GM21526 (cell line): ENCODE measurements at regions not wholly inside any gene's neighbourhood (a gene's known extent, or its start where the extent isn't known, plus 50 kb on each side); places are given as distances from the start of the nearest gene placed in this dataset.

Source experiments
- ATAC-seq: cut with Tn5 transposase; IDR thresholded peaks from one replicate; pipeline ENCODE4 v1.9.1; 2021; ENCODE audit warnings: moderate library complexity; ENCODE audit not compliant: unreplicated experiment, low FRiP score

DNA sequence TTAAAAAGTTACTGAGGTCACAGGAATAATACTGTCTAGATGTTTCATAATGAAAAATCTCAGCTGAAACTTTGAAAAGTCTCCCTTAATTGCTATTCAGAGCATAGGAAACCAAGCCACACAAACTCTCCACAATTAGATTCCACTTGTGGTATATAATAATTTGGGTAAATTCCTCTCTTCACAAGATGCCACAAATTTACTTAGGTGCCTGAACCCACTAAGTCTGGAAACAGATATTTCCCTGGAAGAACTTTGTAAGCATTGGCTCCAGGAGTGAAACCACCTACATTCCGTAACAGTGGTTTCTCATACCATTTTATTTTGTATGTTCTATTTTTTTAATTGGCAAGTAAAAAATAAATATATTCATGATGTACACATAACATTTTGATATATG is 493.4 kb downstream of the SEMA3D start:
- ATAC-seq: no peak

GRCh38 chr7:84688671-84689070 is 494.1 kb upstream of the SEMA3A start:
- ATAC-seq: no peak

DNA sequence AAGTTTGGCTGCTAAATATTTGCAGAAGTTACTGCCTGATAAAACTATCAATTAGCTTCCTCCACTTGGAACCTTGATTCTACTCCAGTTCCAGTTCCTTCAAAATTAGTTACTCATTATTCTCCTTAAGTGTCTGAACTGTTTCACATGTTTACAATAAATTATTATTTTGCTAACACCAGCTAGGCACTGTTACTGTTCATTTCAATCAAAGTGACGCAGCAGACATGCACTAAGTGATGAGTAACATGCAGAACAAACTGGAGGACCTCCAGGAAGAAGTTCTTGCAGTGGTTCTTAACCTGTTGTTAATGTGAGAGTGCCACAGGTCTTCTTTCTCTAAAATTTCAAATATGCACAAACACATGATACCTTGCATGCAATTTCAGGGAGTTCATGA is 491.8 kb upstream of the SEMA3A start:
- ATAC-seq: no peak

DNA sequence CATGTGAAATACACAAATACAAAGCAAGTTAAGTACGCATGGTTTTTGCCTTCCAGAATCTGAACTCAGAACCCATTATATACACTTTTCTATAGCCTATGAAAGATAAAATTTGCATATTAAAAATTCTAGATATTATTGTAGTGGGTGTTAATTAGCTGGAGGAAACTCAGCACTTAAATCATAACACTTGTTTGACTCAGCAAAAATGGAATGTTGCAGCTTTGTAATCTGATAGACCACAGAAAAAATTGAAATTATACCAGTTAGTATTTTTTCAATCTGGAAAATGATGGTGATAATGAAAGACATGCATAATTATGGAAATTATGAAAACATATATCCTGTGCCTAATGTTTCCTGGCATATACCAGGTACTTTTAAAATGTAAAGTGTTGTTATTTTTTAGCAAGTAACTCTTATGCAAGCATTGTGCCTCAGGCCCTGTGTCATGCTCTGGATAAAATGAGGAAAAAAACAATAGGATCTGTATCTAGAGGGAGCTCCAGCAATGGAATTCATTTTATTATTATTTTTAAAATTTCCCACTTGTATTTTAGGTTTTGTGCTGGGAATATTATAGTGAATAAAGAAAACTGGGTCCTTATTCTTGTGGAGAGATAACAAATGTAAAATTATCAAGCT is 490.4 kb upstream of the SEMA3A start:
- ATAC-seq: no peak

DNA sequence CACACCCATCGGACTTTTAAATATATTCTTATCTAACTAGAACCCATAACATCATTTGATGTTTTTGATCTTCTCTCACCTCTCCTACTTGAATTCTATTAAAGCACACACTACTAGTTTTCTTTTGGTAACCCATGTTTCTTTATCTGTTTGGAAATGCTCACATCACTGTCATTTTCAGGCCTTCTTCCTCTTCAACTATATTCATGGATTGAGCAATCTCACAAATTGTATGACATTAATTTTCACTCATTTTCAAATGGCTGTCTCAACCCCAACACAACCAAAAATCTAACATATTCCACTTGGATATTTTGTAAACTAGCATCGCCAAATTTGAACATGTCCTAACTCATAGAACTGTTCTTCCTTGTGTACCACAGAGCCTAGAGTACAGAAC is 488.0 kb upstream of the SEMA3A start:
- ATAC-seq: no peak

GRCh38 chr7:84678841-84679240 is 484.3 kb upstream of the SEMA3A start:
- no peak for ATAC-seq

DNA sequence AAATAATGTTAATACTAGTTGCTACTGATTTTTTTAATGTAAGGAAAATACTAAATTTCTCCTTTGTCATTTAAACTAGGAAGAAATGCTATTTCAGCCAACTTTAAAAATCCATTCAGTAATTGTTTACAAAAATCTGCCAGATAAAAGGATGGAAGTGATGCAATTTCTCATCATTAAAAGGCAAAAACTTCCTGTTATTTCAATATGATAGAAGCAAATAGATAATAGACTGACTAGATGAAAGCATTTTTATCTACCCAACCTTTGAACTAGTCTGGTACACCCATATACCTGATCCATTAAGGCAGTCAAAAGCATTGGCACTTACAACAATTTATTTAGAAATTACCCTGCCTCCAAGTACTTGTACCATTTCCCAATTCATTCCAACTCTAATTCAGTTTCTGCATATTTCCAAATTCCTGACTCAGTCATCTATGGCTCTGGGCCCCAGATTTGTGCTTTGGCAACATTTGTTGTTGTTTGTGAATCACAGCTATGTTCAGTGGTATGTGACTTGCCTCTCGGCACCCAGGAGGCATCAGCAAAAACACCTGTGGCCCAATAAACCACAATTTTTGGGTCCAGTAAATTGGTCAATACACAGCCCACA is 482.6 kb upstream of the SEMA3A start:
- no peak for ATAC-seq

- ATAC-seq: no peak
Observed at GRCh38 chr7:84675633-84676034, 481.0 kb upstream of the SEMA3A start.

DNA sequence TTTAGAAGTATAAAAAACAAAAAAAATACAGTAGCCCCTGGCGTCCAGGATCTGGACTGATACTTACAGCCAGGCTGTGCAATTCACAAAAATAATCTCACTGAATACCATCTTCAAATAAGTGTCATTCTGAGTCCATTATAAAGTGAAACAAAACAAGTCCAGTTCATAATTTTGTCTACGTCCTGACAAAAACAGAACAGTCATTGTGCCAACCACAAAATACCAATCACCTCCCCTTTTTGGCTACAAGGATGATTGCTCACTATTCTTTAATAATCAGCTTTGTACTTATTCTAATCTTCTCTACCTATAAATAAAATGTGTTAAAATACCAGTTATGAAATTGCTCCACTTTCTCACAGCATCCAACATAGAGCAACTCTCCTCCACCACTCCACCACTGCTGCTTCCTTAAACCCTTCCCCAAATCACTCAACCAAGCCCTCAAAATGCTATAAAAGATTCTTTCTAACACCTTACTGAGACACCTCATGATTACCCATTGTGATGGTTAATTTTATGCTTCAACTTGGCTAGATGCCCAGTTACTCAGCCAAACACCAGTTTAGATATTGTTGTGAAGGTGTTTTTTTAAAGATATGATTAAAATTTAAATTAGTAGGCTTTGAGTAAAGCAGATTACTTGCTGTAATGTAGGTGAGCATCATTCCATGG is 479.8 kb upstream of the SEMA3A start:
- no peak for ATAC-seq

GRCh38 chr7:84669177-84669732 is 474.7 kb upstream of the SEMA3A start:
- ATAC-seq: no peak

GRCh38 chr7:84668116-84668515 is 473.5 kb upstream of the SEMA3A start:
- ATAC-seq: no peak

- no peak for ATAC-seq
Observed at GRCh38 chr7:84666651-84667050, 472.1 kb upstream of the SEMA3A start.

DNA sequence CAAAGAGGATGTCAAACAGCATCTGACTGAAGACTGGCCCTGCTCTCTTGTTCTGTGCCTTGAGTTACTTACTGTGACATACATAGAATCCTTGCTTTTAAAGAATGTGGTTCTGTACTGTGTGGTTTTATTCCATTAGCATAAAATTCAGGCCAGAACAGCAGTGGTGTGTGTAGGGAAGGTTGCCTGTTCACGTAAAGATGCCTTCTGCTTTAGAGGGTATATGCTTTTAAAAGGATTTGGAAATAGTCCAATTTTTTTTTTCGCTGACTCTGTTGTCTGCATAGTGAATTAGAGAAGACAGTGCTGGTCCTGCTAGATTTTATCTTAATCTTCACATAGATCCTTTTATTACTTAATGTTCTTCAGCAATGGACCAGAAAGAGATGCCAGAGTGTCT is 470.8 kb upstream of the SEMA3A start:
- ATAC-seq: no peak

GRCh38 chr7:84664626-84665025 is 470.0 kb upstream of the SEMA3A start:
- ATAC-seq: no peak

DNA sequence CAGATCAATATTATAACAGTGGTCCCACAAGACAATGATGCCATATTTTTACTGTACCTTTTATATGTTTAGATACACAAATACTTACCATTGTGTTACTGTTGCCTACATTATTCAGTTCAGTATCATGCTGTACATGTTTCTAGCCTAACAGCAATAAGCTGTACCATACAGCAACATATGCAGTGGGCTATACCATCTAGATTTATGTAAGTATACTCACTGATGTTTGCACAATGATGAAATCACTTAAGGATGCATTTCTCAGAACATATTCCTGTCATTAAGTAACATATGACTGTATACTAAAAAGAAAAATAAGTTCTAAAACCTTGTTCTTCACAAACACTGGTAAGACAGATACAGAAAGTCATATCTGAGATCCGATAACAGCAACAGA is 468.6 kb upstream of the SEMA3A start:
- no peak for ATAC-seq

DNA sequence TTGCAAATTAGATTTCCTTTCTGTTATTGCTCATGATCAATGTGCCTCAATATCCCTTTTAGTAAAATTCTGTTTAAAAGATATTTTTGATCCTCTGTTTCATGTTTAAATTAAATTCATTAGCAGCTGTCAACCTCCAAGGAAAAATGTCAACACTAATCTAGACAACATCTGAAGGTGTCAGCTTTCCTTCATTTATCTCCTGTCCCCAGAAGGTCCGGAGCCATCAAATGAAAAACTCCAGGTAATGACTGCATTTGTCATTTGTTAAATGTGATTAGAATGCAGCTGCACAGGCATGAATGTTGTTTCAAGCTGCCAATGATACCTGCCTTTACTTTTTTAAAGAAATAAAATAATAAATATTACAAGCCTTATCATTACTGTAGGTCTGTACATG is 463.7 kb upstream of the SEMA3A start:
- no peak for ATAC-seq

GRCh38 chr7:84654273-84654672 is 459.7 kb upstream of the SEMA3A start:
- no peak for ATAC-seq

DNA sequence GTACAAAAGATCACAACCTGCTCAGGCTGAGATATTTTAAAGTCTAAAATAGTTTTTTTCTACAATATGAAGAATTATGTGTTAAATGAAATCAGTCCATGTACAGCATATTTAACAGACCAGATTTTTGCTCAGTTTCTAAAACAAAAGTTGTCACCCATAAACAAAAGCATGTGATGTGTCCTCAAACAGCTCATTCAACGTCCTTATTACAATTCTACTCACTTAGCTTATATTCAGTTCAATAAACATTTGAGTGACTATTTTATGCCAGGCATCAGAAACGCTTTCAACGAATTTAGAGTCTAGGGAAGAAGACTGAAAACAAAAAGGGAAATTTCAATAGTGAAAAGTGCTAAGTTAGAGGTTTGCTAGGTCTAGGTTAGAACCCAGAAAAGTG is 457.3 kb upstream of the SEMA3A start:
- ATAC-seq: no peak

DNA sequence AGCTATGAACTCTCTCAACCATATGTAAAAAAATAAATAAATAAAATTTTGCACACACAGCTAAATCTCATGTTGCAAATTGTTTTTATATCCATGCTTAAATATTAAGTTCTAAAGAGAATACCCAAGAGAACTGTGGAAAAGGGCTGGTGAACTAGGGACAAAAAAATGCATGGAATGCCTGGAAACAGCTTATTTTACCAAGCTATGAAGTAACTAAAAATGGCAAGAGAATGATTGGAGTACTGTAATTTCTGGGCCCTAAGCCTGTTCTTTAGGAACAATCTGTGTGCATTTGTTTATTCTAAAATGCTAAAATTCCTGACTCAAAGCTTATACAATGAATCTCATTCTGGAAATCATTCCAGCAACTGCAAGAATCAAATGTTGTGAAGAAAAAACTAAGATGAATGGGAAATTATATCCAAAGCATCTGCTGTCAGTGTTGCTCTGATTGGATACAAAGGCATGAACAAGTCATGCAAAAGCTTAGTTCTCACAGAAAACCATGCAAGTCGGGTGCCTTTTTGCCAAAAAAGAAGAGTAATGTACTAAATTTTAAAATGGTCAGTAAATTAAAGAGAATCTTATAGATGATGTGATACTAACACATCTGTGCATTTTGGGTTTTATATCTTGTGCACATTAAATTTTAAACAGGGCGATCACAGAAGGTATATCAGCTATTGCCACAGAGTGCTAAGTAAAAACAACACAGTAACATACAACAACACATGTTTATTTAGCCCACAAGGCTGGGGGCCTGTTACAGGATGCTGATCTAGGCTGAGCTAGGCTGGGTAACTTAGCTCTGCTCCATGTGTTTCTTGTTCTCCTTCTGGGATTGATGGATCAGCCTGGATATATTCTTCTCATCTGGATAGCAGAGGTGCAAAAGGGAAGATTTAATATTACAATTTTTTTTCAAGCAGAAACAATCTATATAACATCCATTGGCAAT is 453.5 kb upstream of the SEMA3A start:
- ATAC-seq: no peak

DNA sequence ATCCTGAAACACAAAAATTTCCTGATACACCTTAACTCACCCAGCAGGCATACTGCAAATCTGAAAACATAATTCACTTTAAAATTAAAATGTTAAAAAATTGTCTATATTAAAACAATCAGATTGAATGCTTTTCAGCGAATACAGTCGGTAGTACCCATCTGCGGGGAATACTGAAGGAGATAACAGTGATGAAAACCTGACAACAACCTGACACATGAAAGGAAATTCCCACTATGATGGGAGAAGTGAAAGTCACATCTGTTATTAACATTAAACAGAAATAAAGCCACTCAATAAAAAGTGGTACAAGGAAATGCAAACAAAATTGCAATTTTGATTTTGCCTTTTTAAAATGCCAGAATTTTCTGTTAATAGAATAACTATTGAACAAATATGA is 448.0 kb upstream of the SEMA3A start:
- ATAC-seq: no peak

DNA sequence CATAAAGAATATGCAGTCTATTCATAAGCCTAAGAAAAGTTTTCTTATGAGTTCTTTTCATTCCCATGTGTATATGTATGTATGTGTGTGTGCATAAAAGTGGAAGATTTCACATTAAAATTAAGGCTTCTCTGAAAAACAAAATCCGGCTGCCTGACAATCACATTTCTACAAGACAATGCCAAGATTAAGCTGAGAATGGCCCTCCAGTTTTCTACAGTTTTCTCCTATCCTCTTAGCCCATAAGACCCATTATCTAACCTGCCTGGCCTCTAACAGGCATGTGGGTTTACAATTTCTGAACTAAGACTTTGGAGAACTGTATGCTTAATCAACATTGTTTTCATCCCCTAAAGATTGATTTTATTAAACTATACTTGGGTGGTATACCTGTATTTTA is 446.0 kb upstream of the SEMA3A start:
- no peak for ATAC-seq
